Gastroesophageal sphincter (tissue), 3 donors: ENCODE measurements at regions not wholly inside any gene's neighbourhood (a gene's known extent, or its start where the extent isn't known, plus 50 kb on each side); places are given as distances from the start of the nearest gene placed in this dataset.

Source experiments
- POLR2A ChIP-seq, 2 donors: fragments of 450-650 bp; IDR thresholded peaks; one replicate each; pipeline ENCODE4 v1.6.1; 2017; ENCODE audit warnings: antibody characterized with exemption in 2 of 2, mild to moderate bottlenecking in 2 of 2, moderate library complexity in 1 of 2
- TF ChIP-seq, protein P1 (sequence below), 4 experiments: fragments of 200-600 bp in 2 of 4; fragments of 450-650 bp in 2 of 4; sonication (generic) in 1 of 4; IDR thresholded peaks; one replicate each; pipeline ENCODE4 v1.5.1; 2017 to 2019; ENCODE audit warnings: antibody characterized with exemption in 4 of 4, mild to moderate bottlenecking in 2 of 4, moderate library complexity in 2 of 4

GRCh38 chr11:32304521-32304920, 130.8 kb downstream of the WT1 start:
- no peak for TF ChIP-seq POLR2A (IDR thresholded peaks at IDR 0.05)
- TF ChIP-seq, protein P1, sequence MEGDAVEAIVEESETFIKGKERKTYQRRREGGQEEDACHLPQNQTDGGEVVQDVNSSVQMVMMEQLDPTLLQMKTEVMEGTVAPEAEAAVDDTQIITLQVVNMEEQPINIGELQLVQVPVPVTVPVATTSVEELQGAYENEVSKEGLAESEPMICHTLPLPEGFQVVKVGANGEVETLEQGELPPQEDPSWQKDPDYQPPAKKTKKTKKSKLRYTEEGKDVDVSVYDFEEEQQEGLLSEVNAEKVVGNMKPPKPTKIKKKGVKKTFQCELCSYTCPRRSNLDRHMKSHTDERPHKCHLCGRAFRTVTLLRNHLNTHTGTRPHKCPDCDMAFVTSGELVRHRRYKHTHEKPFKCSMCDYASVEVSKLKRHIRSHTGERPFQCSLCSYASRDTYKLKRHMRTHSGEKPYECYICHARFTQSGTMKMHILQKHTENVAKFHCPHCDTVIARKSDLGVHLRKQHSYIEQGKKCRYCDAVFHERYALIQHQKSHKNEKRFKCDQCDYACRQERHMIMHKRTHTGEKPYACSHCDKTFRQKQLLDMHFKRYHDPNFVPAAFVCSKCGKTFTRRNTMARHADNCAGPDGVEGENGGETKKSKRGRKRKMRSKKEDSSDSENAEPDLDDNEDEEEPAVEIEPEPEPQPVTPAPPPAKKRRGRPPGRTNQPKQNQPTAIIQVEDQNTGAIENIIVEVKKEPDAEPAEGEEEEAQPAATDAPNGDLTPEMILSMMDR (IDR thresholded peaks at IDR 0.05), result no peak
